Prostate gland (tissue), 2 donors: ENCODE measurements at regions not wholly inside any gene's neighbourhood (a gene's known extent, or its start where the extent isn't known, plus 50 kb on each side); places are given as distances from the start of the nearest gene placed in this dataset.

Experiments
- CTCF ChIP-seq, 4 experiments: fragments of 200-600 bp in 2 of 4; fragments of 450-650 bp in 2 of 4; sonication (generic) in 2 of 4; IDR thresholded peaks; 1 replicate in 3 of 4; 2 replicates in 1 of 4; pipeline ENCODE4 v1.5.1; 2016 to 2019; ENCODE audit warnings: antibody characterized with exemption in 4 of 4, mild to moderate bottlenecking in 2 of 4, moderate library complexity in 2 of 4
- POLR2A ChIP-seq: fragments of 450-650 bp; IDR thresholded peaks from one replicate; pipeline ENCODE4 v1.6.1; 2016; ENCODE audit warnings: antibody characterized with exemption, mild to moderate bottlenecking

GRCh38 chr5:161007879-161008278, 155.9 kb upstream of the ATP10B start:
- TF ChIP-seq CTCF (IDR thresholded peaks at IDR 0.05) = no peak
- TF ChIP-seq POLR2A = no peak
